Esophagus squamous epithelium (tissue), 4 donors: ENCODE measurements at regions not wholly inside any gene's neighbourhood (a gene's known extent, or its start where the extent isn't known, plus 50 kb on each side); places are given as distances from the start of the nearest gene placed in this dataset.

Experiments used
- CTCF ChIP-seq, 6 experiments: fragments of 450-650 bp in 4 of 6; fragments of 200-600 bp in 2 of 6; sonication (generic) in 2 of 6; IDR thresholded peaks; one replicate each; pipeline ENCODE4 v1.5.1; 2016 to 2019; ENCODE audit warnings: antibody characterized with exemption in 6 of 6, mild to moderate bottlenecking in 4 of 6, moderate library complexity in 4 of 6
- POLR2A ChIP-seq, 4 donors: fragments of 450-650 bp; IDR thresholded peaks; one replicate each; pipeline ENCODE4 v1.6.1; 2017; ENCODE audit warnings: antibody characterized with exemption in 4 of 4, mild to moderate bottlenecking in 4 of 4, moderate library complexity in 3 of 4

GRCh38 chr4:106773076-106773905, 262.8 kb downstream of the DKK2 start:
- no peak for TF ChIP-seq CTCF (IDR thresholded peaks at IDR 0.05)
- no peak for TF ChIP-seq POLR2A (IDR thresholded peaks at IDR 0.05)
